H9 (cell line): ENCODE measurements at regions not wholly inside any gene's neighbourhood (a gene's known extent, or its start where the extent isn't known, plus 50 kb on each side); places are given as distances from the start of the nearest gene placed in this dataset.

Experiments
- DNase-seq: peaks from one replicate; pipeline ENCODE4 v3.0.0-alpha.2; 2017
- H2AFZ ChIP-seq: one replicate; pipeline ENCODE4 v1.6.1; 2013; ENCODE audit warnings: mild to moderate bottlenecking, low read length, control low read depth, moderate library complexity
- H2AK5ac ChIP-seq: 2 replicates; pipeline ENCODE4 v1.6.1; 2013; ENCODE audit warnings: low read length, control low read depth, mixed read lengths; ENCODE audit not compliant: insufficient read length
- H2BK120ac ChIP-seq: one replicate; pipeline ENCODE4 v1.6.1; 2013; ENCODE audit warnings: low read depth, mild to moderate bottlenecking, low read length, control low read depth, inconsistent platforms; ENCODE audit not compliant: poor library complexity, severe bottlenecking
- H2BK12ac ChIP-seq: 2 replicates; pipeline ENCODE4 v1.6.1; 2013; ENCODE audit warnings: low read length, control low read depth, mixed read lengths, low read depth; ENCODE audit not compliant: insufficient read length
- H2BK15ac ChIP-seq: 2 replicates; pipeline ENCODE4 v1.6.1; 2013; ENCODE audit warnings: low read depth, low read length, control low read depth
- H2BK20ac ChIP-seq: one replicate; pipeline ENCODE4 v1.6.1; 2013; ENCODE audit warnings: low read depth, mild to moderate bottlenecking, low read length, control low read depth, inconsistent platforms; ENCODE audit not compliant: poor library complexity, severe bottlenecking
- H2BK5ac ChIP-seq: 2 replicates; pipeline ENCODE4 v1.6.1; 2013; ENCODE audit warnings: low read length, control low read depth, mixed read lengths; ENCODE audit not compliant: insufficient read length
- H3K14ac ChIP-seq: 2 replicates; pipeline ENCODE4 v1.6.1; 2013; ENCODE audit warnings: low read length, control low read depth; ENCODE audit not compliant: insufficient read depth
- H3K18ac ChIP-seq: 2 replicates; pipeline ENCODE4 v1.6.1; 2013; ENCODE audit warnings: low read depth, mild to moderate bottlenecking, mixed read lengths, low read length, control low read depth; ENCODE audit not compliant: insufficient read length
- H3K23ac ChIP-seq: 2 replicates; pipeline ENCODE4 v1.6.1; 2013; ENCODE audit warnings: low read length, control low read depth, mixed read lengths, low read depth; ENCODE audit not compliant: insufficient read length
- H3K23me2 ChIP-seq: 2 replicates; pipeline ENCODE4 v1.6.1; 2013; ENCODE audit warnings: low read depth, mild to moderate bottlenecking, mixed read lengths, low read length, control low read depth; ENCODE audit not compliant: insufficient read length, poor library complexity, severe bottlenecking
- H3K27ac ChIP-seq: 2 replicates; pipeline ENCODE4 v1.5.1; 2013; ENCODE audit warnings: low read length, control low read depth, mixed read lengths, low read depth; ENCODE audit not compliant: insufficient read length
- H3K27me3 ChIP-seq: 2 replicates; pipeline ENCODE4 v1.6.1; 2013; ENCODE audit warnings: low read length, control low read depth, inconsistent platforms; ENCODE audit not compliant: insufficient read depth
- H3K4ac ChIP-seq: 2 replicates; pipeline ENCODE4 v1.6.1; 2013; ENCODE audit warnings: low read depth, mild to moderate bottlenecking, control low read depth, inconsistent platforms, low read length, moderate library complexity
- H3K4me1 ChIP-seq: 2 replicates; pipeline ENCODE4 v1.6.1; 2013; ENCODE audit warnings: low read length, control low read depth, inconsistent platforms; ENCODE audit not compliant: insufficient read depth
- H3K4me2 ChIP-seq: 2 replicates; pipeline ENCODE4 v1.6.1; 2013; ENCODE audit warnings: low read length, control low read depth, mixed read lengths; ENCODE audit not compliant: insufficient read length, insufficient read depth
- H3K56ac ChIP-seq: 2 replicates; pipeline ENCODE4 v1.6.1; 2013; ENCODE audit warnings: low read depth, mild to moderate bottlenecking, mixed read lengths, low read length, control low read depth; ENCODE audit not compliant: insufficient read length
- H3K79me1 ChIP-seq: 2 replicates; pipeline ENCODE4 v1.6.1; 2013; ENCODE audit warnings: low read depth, mild to moderate bottlenecking, moderate library complexity, low read length, control low read depth, inconsistent platforms; ENCODE audit not compliant: insufficient read depth, poor library complexity, severe bottlenecking
- H3K79me2 ChIP-seq: 2 replicates; pipeline ENCODE4 v1.6.1; 2013; ENCODE audit warnings: low read length, control low read depth, inconsistent platforms; ENCODE audit not compliant: insufficient read depth
- H3K9ac ChIP-seq: 2 replicates; pipeline ENCODE4 v1.6.1; 2013; ENCODE audit warnings: low read length, control low read depth, mixed read lengths; ENCODE audit not compliant: insufficient read length; ENCODE audit errors: extremely low read depth
- H3K9me3 ChIP-seq: one replicate; pipeline ENCODE4 v1.6.1; 2013; ENCODE audit warnings: low read depth, low read length, inconsistent platforms; ENCODE audit not compliant: control insufficient read depth
- H3T11ph ChIP-seq: one replicate; pipeline ENCODE4 v1.6.1; 2013; ENCODE audit warnings: mild to moderate bottlenecking, low read length, control low read depth, inconsistent platforms
- H4K20me1 ChIP-seq: one replicate; pipeline ENCODE4 v1.6.1; 2013; ENCODE audit not compliant: control insufficient read depth, insufficient read length, insufficient read depth
- H4K5ac ChIP-seq: 2 replicates; pipeline ENCODE4 v1.6.1; 2013; ENCODE audit warnings: low read depth, mild to moderate bottlenecking, mixed read lengths, low read length, control low read depth; ENCODE audit not compliant: insufficient read length
- H4K8ac ChIP-seq: replicated peaks from 2 replicates; pipeline ENCODE4 v1.6.1; 2013; ENCODE audit warnings: low read length, control low read depth, mixed read lengths, low read depth; ENCODE audit not compliant: insufficient read length
- H4K91ac ChIP-seq: 2 replicates; pipeline ENCODE4 v1.6.1; 2013; ENCODE audit warnings: low read depth, mild to moderate bottlenecking, moderate library complexity, mixed read lengths, low read length, control low read depth; ENCODE audit not compliant: insufficient read length
- H3K27ac Mint-ChIP-seq, 3 experiments: 2 replicates in 2 of 3; 3 replicates in 1 of 3; pipeline ENCODE4 v1.8.0; 2020 to 2021; ENCODE audit warnings: mixed read lengths in 3 of 3, mild to moderate bottlenecking in 1 of 3, moderate library complexity in 1 of 3
- H3K27me3 Mint-ChIP-seq: 2 replicates; pipeline ENCODE4 v1.8.0; 2021; ENCODE audit warnings: low read depth, mild to moderate bottlenecking, moderate library complexity, mixed read lengths
- H3K36me3 Mint-ChIP-seq, 3 experiments: 2 replicates in 2 of 3; 3 replicates in 1 of 3; pipeline ENCODE4 v1.8.0; 2020 to 2021; ENCODE audit warnings: low read depth in 3 of 3, mixed read lengths in 3 of 3; ENCODE audit not compliant: insufficient read depth in 1 of 3
- H3K4me1 Mint-ChIP-seq, 2 experiments: 2 replicates each; pipeline ENCODE4 v1.8.0; 2020; ENCODE audit warnings: mixed read lengths in 2 of 2
- H3K4me3 Mint-ChIP-seq, 2 experiments: 2 replicates in 1 of 2; 3 replicates in 1 of 2; pipeline ENCODE4 v1.8.0; 2020 to 2021; ENCODE audit warnings: mild to moderate bottlenecking in 2 of 2, mixed read lengths in 2 of 2, moderate library complexity in 1 of 2
- H3K9me3 Mint-ChIP-seq, 2 experiments: 2 replicates in 1 of 2; 3 replicates in 1 of 2; pipeline ENCODE4 v1.8.0; 2020; ENCODE audit warnings: mild to moderate bottlenecking in 2 of 2, mixed read lengths in 2 of 2, moderate library complexity in 1 of 2
- CTCF ChIP-seq: fragments of 200-600 bp; sonication (generic); conservative IDR thresholded peaks from 3 replicates; pipeline ENCODE4 v1.8.0; 2021; ENCODE audit warnings: antibody characterized with exemption, mild to moderate bottlenecking
- WGBS: extraction: QIAGEN DNeasy Blood & Tissue Kit; methylation state at CpG from one replicate; pipeline ENCODE4 v1.1.7; 2013; ENCODE audit warnings: missing lambda C conversion rate, low lambda C conversion rate, mixed read lengths; ENCODE audit not compliant: insufficient read length; ENCODE audit errors: extremely low coverage; 5-methylcytosine and 5-hydroxymethylcytosine counted together

DNA sequence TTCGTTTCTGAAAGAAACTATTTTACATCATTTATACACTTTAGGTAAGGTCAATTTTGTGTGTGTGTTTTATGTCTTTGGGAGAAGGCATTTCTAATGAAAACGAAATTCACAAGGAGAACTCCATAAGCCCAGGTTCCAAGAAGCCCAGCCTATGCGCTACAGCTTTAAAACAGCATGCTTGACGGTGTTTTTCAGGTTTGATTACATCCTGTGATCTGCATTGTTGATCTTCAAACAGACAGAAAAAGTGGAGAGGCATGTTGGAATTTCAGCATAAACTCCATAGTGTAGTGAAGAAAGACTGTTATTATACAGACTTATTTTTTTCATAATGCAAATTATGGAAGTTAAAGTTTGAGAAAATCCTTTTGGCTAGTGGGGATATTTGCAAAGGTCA lies 187.6 kb downstream of the TEX36 start:
- Mint-ChIP-seq H3K36me3 (no peaks in the 10 kb centered on the region), H3K4me1 (0 out of 4 replicates have a peak, but pooled peaks cover 0 to 2% of the 10 kb centered on the region in 2 experiments), H3K9me3 (no peaks in the 10 kb centered on the region), H3K27ac (no peak overlapping the region), H3K27me3 (no peaks in the 10 kb centered on the region), H3K4me3 (no peak overlapping the region)
- Histone ChIP-seq H3K27me3 (no peaks in the 10 kb centered on the region), H3K14ac (no peak overlapping the region), H3K27ac (no peak overlapping the region), H3K79me1 (no peaks in the 10 kb centered on the region), H3K23me2 (no peaks in the 10 kb centered on the region), H3K4me1 (no peaks in the 10 kb centered on the region), H2AK5ac (no peak overlapping the region), H2BK5ac (no peak overlapping the region), H3K4ac (no peak overlapping the region), H2BK12ac (no peak overlapping the region), H3K9ac (no peak overlapping the region), H2BK15ac (no peak overlapping the region), H3T11ph (no peak overlapping the region), H3K23ac (no peak overlapping the region), H4K91ac (no peak overlapping the region), H4K20me1 (no peaks in the 10 kb centered on the region), H4K8ac (no peak overlapping the region), H2AFZ (no peak overlapping the region), H3K9me3 (no peaks in the 10 kb centered on the region), H3K4me2 (no peak overlapping the region), H4K5ac (no peak overlapping the region), H3K79me2 (no peaks in the 10 kb centered on the region), H2BK120ac (no peak overlapping the region), H3K18ac (no peak overlapping the region), H3K56ac (no peak overlapping the region), H2BK20ac (no peak overlapping the region)
- WGBS = no CpG with 5 or more reads among the region's 4 CpGs
- no peak for DNase-seq
- no peak for TF ChIP-seq CTCF
